Fibroblast of skin of abdomen (primary cell): ENCODE measurements at regions not wholly inside any gene's neighbourhood (a gene's known extent, or its start where the extent isn't known, plus 50 kb on each side); places are given as distances from the start of the nearest gene placed in this dataset.

ENCODE experiments used
- DNase-seq: peaks from one replicate; pipeline ENCODE4 v3.0.0-alpha.2; 2013

DNA sequence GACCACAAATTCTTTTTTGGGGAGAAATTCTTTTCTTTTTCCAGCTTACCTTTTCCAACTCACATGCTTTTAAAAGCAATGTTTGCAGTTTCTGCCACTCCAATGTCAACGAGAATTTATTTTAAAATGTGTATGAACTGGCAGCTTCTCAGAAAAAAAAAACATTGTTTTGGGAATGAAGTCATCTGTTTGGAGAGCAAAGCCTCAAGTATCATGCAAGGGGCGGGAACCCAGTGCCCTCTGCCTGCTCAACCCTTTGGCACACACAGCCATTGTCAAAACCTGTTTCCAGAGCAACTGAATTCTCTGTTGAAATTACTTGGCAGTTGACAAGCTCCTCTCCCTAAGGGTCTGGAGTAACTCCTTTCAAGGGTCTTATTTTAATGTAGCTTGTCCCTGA lies 128.5 kb downstream of the QPCT start:
- peak; percentile 28 for DNase-seq

DNA sequence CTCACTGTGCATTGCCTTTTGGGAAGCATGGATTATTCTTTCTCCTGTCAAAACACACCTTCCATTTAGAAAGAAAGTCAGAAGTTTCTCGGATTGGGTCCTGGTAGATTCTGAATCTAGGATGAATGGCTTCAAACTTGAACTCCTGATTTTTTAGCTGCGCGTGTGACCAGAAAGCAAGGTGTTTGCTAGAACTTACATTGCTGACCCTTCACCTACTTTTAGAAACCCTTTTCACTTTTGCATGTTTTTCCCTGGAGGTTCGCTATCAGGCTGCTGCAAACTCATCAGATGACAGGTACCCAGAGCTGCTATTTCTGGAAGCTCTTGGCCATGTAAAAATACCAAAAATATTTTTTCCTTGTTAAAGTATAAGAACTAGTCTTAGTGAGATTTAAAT lies 132.0 kb downstream of the QPCT start:
- DNase-seq: no peak

GRCh38 chr2:37477921-37478320 lies 133.5 kb downstream of the QPCT start:
- DNase-seq: no peak

DNA sequence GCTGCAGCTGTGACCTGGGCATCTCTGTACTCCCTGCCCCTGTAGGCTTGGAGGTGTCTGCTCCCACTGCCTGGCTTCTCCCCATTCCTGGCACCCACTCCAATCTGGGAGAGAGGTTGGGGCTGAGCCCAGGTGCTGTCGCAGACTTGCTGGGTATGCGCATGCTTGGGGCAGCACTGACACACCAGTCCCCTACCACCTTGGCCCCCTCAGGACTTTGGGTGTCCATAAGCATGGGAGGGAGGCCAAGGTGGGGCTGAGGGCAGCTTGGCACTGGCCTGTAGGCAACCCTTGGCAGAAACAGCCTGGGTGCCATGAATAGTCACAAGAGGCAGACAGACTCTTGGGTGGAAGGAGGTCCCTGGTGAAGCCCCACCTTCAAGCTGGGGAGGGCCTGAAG lies 136.8 kb downstream of the QPCT start:
- no peak for DNase-seq

DNA sequence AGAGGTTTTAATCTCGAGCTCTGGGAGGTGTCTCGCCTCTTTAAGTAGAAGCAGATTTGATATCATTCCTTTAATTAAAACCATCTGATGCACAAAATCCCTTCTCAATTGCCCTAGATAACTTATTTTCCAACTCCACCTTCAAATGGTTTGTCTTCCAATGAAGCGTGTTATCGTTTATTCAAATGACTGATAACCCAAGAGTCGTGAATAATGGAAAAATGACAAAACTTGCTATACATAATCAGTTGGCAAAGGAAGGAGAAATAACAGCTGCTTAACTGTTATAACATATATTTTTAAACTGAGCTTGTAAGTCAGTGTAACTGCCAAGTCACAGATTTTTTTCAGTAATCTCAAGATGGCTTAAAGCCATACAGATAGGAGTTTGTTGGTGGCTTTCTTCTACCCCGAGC lies 144.6 kb downstream of the QPCT start:
- DNase-seq: peak; percentile 63

- peak; percentile 17 for DNase-seq
These were observed 145.1 kb downstream of the QPCT start for GRCh38 chr2:37489536-37489935.

DNA sequence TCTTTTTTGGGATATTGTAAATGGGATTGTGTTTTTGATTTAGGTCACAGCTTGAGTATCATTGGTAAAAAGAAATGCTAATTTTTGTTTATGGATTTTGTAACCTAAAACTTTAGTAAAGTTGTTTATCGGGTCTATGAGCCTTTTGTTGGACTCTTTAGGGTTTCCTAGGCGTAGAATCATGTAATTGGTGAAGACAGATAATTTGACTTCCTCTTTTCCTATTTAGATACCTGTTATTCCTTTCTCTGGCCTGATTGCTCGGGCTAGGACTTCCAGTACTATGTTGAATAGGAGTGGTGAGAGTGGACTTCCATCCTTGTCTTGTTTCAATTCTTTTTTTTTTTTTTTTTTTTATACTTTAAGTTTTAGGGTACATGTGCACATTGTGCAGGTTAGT lies 149.0 kb downstream of the QPCT start:
- DNase-seq: no peak

GRCh38 chr2:37499113-37499512 lies 154.7 kb downstream of the QPCT start:
- no peak for DNase-seq

DNA sequence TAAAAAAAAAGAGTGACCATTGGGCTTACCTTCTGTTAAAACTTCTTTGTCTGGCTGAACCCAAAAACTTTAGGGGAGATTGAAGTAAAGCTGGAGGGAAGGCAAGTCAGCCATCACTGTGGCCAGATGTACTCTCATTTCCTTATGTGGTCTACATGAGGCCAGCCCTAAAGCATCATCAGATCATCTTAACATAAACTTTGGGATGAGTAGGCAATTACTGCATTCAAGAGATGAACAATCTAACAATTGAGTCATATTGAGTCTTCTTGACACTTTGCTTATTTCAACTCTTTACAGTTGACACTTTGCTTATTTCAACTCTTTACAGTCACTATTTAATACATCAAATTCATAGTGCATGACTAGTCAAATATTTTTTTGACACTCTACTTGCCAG lies 155.6 kb downstream of the QPCT start:
- DNase-seq: peak; percentile 76

GRCh38 chr2:37501113-37501512 lies 156.7 kb downstream of the QPCT start:
- DNase-seq: no peak

DNA sequence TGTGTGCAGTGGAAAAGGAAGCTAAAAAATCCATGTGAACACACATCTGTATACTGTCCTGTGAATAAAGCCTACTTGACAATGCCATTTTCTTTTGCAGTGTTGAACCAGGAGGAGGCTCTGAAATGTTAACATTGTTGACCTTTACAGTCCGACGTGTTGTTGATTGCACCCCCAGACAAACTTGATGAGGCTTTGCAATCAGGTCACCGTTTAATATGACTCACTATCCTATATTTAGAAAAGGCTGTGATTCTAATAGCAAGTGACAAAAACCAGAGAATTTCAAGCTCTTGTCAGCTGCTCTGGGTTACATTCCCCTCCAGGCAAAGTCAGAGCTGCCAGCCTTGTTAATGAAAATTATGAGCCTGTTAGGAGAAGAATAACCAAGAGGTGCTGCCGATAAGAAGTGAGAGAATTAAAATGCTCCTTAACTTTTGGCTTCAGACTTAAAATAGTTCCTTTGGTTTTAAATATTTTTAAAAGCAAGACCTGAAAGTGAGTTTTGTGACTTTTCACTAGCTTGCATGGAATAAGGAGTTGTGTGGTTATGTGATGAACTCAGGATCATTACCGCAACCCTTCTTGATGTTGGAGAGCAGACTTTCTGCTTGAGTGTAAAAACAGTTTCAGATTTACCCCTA lies 162.1 kb downstream of the QPCT start:
- peak; percentile 41 for DNase-seq

DNA sequence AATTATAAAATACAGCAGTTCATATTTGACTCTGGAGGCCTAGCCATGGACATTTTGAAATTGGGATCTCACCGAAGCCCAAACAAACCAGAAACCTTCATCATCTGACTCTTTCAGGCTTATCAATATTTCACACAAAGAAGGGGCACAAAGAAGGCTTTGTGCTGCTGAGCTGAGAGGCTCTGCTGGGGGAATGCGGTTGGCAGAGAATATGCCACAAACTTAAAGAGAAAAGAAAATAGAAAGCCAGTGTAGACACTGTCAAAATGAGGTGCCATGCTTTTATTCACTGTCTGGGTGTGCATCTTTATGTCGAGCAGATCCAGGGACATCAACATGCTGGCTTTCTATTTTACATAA lies 162.6 kb downstream of the QPCT start:
- DNase-seq: no peak

- DNase-seq: peak; percentile 16
These were observed 163.3 kb downstream of the QPCT start for GRCh38 chr2:37507703-37508102.

DNA sequence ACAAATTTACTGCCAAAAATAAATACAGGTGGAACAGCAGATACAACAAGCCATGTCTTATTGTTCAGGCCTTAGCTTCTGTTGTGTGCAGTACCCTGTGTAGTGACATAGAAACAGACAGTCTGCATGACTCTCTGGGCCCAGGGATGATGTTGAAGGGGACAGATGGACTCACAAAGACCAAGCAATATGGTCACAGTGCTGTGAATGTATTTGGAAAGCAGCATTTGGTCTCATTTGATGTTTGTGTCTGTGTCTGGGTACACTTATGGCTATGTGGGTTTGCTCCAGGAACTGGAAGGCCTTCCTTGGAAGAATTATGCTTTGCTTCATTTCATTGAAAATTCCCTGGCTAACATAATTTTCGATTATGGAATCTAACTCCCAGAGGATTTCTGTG lies 158.5 kb downstream of the CDC42EP3 start:
- no peak for DNase-seq

DNA sequence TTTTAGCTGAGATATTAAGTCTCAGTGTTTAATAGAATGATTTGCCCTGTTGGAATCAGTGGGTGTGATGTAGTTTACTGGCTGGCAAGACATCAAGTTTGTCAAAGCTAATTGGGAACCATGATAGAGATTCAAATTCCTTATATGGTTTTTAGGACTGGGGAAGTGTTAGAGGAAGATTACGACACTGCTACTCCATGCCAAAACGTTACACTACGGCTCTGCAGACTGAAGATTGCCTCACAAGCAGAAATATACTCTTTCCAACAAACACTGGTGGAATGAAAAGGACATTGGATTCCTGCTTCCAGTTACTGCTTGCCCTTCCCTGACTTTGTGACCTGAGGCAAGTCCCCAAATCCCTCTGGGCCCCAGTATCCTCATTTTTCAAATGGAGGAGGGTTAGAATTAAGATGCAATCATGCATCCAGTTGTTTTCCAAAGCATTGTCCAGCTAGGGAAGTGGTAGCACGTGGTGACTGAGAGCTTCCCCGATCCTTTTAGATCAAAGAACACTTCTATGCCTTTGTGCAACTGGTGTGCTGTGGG lies 147.6 kb downstream of the CDC42EP3 start:
- peak; percentile 91 for DNase-seq

GRCh38 chr2:37526323-37526722 lies 145.1 kb downstream of the CDC42EP3 start:
- no peak for DNase-seq

GRCh38 chr2:37526856-37527255 lies 144.6 kb downstream of the CDC42EP3 start:
- no peak for DNase-seq

GRCh38 chr2:37527361-37527760 lies 144.1 kb downstream of the CDC42EP3 start:
- no peak for DNase-seq

DNA sequence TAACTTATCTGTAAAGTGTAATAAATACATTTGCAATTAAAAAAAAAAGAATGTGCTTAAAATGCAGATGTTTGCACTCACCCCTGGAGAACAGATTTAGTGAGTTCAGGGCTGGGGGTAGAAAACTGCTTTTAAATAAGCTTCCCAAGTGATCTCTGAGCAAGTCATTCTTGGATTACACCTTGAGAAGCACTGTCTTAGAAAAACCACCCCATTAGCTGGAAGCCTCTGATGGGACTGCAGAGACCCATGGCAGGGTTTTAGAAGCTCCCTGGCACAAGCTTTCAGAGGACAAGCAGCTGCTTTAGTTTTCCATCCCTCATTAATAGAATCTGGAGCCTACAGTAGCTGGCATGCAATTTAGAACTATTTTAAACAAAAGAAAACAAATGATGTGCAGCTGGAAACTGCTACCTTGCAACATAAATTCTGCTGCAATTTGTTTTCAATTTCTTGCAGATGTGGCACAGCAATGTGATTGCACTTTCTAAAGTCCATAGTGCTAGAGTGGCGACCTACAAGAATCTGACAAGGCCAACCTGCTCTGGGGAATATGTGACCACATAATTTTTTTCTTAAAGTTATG lies 141.5 kb downstream of the CDC42EP3 start:
- peak; percentile 21 for DNase-seq

DNA sequence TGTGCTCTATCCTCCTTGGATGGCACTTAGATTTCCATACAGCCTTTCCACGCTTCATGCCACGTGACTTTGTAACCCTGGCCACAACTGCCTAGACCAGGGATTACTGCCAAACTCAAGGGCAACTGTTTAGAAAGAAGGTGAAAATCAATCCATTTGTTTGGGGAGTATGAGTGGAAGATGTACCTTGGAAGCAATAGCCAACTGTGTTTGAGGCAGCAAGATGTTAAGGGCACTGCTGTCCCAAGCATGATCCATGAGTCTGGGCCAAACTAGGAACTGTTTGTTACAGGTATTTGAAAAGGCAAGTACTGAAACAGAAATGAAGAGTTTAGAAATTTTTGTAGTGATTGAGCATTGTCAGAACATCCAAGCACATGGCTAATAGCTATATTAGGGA lies 138.9 kb downstream of the CDC42EP3 start:
- no peak for DNase-seq

GRCh38 chr2:37537316-37537715 lies 134.1 kb downstream of the CDC42EP3 start:
- DNase-seq: no peak

- DNase-seq: no peak
These were observed 129.9 kb downstream of the CDC42EP3 start for GRCh38 chr2:37541516-37541915.

DNA sequence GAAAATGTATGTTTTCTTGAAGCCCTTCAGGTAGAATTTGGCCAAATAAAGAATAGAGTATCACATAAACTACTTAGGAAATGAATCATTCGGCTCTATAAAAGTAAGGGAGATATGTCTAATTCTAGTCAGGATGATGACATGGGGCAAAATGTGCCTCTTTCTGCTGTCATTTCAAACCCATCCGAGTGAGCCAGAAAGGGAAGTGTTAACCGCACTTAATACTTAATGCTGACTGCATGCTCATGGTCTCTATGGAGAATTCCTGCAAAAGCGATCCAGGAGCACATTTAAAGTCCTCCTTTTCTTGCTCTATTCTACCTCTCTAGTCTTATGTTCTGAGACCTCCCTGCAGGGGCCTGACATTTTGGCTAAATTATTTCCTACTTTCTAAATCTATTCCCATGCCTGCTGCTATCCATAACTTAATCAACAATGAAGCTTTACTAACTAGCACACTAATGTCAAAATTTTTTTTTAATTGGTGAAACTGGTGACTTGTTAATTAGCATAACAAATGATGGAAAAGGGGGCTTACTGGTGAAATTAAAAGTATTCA lies 127.4 kb downstream of the CDC42EP3 start:
- no peak for DNase-seq

DNA sequence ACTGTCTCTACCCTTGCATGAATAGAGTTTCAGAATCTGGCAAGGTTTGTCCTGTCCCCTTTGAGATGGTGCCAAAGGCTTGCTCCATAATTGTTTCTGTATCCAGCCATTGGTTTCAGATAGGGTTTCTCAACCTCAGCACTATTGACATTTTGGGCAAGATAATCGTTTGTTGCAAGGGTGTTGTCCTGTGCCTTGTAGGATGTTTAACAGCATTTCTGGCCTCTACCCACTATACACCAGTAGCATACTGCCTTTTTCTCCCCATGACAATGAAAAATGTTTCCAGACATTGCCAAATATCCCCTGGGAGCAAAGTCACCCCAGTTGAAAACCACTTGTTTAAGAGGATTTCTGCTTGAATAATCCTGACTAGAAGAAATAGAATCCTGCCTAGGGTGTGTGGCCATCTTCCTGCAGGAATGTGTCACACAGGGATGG lies 126.8 kb downstream of the CDC42EP3 start:
- DNase-seq: no peak
